ENCODE measurements at regions not wholly inside any gene's neighbourhood (a gene's known extent, or its start where the extent isn't known, plus 50 kb on each side); places are given as distances from the start of the nearest gene placed in this dataset.

GRCh38 chr5:6831678-6832671 is 118.7 kb downstream of the TENT4A start:
- TF ChIP-seq, protein P1, sequence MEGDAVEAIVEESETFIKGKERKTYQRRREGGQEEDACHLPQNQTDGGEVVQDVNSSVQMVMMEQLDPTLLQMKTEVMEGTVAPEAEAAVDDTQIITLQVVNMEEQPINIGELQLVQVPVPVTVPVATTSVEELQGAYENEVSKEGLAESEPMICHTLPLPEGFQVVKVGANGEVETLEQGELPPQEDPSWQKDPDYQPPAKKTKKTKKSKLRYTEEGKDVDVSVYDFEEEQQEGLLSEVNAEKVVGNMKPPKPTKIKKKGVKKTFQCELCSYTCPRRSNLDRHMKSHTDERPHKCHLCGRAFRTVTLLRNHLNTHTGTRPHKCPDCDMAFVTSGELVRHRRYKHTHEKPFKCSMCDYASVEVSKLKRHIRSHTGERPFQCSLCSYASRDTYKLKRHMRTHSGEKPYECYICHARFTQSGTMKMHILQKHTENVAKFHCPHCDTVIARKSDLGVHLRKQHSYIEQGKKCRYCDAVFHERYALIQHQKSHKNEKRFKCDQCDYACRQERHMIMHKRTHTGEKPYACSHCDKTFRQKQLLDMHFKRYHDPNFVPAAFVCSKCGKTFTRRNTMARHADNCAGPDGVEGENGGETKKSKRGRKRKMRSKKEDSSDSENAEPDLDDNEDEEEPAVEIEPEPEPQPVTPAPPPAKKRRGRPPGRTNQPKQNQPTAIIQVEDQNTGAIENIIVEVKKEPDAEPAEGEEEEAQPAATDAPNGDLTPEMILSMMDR (IDR thresholded peaks at IDR 0.05; ENCODE audit: low read length), result no peak
- no peak for TF ChIP-seq EZH2 (IDR thresholded peaks at IDR 0.05; ENCODE audit: borderline replicate concordance, low read length)
